ENCODE measurements at regions not wholly inside any gene's neighbourhood (a gene's known extent, or its start where the extent isn't known, plus 50 kb on each side); places are given as distances from the start of the nearest gene placed in this dataset.
A peak's percentile ranks its signal among the peaks of the same experiment; 100 is the strongest.
"Not testable (repeated sequence)": the region's sequence is repeated elsewhere in the genome, so short reads cannot be mapped to it uniquely, and the experiment has no call there.

DNA sequence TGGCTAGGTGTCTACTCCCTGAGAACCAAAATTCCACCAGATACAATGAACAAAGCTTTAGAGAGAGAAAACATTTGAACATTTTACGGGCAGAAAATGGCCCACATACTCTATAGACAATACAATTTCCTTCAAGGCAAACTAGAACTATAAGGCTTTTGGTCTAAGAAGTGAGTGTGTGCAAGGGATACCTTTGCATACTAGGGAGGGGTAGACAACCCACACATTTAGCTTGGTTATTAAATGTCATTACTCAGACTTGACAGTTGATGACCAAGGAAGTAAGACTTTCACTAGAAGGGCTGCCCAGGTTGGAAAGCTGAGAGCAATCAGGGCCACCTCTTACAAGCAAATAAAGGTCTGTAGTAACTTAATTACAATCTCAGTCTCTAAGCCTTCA, 64.0 kb upstream of the PLEKHM1 start:
- not testable (repeated sequence) for DNase-seq (ENCODE audit: low read depth in 3 of 3, low spot score in 1 of 3)

- DNase-seq (ENCODE audit: low read depth in 3 of 3, low spot score in 1 of 3), result not testable (repeated sequence)
Observed at GRCh38 chr17:45558821-45559220, 68.3 kb upstream of the PLEKHM1 start.

DNA sequence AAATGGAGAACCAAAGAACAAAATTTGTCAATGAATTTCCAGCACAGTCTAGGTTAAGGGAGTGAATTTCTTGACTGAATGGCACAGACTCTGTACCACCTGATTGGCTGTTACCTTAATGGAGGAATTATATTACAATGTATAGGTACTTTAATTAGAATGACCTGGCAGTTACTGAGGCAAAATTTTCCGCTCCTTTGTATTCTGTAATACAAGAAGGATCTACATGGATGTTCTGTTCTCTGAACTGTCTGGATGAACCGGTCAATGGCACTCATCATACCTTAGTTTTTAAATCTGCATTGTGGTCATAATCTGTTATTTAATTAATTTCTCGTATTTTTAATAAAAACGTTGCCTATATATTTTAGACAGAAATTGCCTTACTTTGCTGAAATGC, 72.3 kb upstream of the PLEKHM1 start:
- not testable (repeated sequence) for DNase-seq (ENCODE audit: low read depth in 3 of 3, low spot score in 1 of 3)

GRCh38 chr17:45563283-45563682, 72.8 kb upstream of the PLEKHM1 start:
- not testable (repeated sequence) for DNase-seq (ENCODE audit: low read depth in 3 of 3, low spot score in 1 of 3)

DNA sequence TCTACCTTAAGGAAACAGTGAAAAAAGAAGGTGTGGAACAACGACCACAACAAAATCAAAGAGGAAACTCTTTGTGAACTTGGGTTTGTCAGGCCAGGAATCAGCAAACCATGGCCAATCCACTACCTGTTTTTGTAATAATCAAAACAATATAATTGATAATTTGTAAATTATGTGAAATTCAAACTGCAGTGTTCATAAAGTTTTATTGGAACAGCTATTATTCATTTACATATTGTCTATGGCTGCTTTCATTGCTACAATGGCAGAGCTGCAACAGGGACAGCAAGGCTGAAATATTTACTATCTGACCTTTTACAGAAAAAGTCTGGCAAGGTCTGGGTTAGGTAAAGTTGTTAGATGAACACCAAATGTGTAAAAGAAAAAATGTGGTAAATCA, 77.8 kb upstream of the PLEKHM1 start:
- DNase-seq (ENCODE audit: low read depth in 3 of 3, low spot score in 1 of 3), result not testable (repeated sequence)

DNA sequence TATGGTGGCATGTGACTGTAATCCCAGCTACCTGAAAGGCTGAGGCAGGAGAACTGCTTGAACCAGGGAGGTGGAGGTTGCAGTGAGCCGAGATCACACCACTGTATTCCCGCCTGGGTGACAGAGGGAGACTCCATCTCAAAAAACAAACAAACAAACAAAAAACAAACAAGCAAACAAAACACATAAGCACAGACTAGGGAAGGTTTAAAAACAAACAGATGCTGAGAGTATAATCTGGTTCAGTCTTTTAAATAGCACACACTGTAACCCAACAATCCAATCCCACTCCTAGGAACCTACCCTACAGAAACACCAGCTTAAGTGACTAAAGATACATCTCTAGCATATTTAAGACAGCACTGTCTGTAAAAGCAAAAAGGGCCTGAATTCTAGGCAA, 82.8 kb upstream of the PLEKHM1 start:
- not testable (repeated sequence) for DNase-seq (ENCODE audit: low read depth in 3 of 3, low spot score in 1 of 3)

GRCh38 chr17:45573924-45574770, 83.6 kb upstream of the PLEKHM1 start:
- DNase-seq (ENCODE audit: low read depth in 3 of 3, low spot score in 1 of 3), result no peak

GRCh38 chr17:45575126-45575885, 84.8 kb upstream of the PLEKHM1 start:
- no peak for DNase-seq (ENCODE audit: low read depth in 3 of 3, low spot score in 1 of 3)

GRCh38 chr17:45576527-45577307, 86.2 kb upstream of the PLEKHM1 start:
- DNase-seq (ENCODE audit: low read depth in 3 of 3, low spot score in 1 of 3), result not testable (repeated sequence)

DNA sequence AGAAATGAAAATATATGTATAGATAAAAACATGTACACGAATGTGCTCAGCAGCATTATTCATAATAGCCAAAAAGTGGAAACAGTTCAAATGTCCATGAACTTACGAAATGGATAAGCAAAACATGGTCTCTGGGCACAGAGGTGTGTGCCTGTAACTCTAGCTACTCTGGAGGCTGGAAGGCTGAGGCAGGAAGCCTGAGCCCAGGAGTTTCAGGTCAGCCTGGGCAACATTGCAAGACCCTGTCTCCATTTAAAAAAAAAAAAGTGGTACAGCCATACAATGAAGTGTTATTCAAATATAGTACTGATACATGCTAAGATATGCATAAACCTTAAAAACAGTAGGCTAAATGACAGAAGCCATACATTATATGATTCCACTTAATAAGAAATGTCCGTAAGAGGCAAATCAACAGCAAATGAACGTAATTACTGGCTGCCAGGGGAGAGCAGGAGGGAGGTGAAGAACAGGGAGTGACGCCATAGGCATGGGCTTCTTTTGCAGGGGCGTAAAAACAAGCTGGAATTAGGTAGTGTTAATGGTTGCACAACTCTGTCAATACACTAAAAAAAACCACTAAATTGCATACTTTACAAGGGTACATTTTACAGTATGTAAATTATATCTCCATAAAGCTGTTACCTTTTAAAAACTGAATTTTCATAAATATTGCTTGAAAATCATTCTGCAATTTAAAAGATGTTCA, 87.2 kb upstream of the PLEKHM1 start:
- no peak for DNase-seq (ENCODE audit: low read depth in 3 of 3, low spot score in 1 of 3)

- DNase-seq (ENCODE audit: low read depth in 3 of 3, low spot score in 1 of 3), result no peak
Observed at GRCh38 chr17:45578516-45579455, 88.3 kb upstream of the PLEKHM1 start.

GRCh38 chr17:45579529-45580495, 89.3 kb upstream of the PLEKHM1 start:
- DNase-seq (ENCODE audit: low read depth in 3 of 3, low spot score in 1 of 3), result no peak

GRCh38 chr17:45580924-45581323, 90.4 kb upstream of the PLEKHM1 start:
- no peak for DNase-seq (ENCODE audit: low read depth in 3 of 3, low spot score in 1 of 3)

DNA sequence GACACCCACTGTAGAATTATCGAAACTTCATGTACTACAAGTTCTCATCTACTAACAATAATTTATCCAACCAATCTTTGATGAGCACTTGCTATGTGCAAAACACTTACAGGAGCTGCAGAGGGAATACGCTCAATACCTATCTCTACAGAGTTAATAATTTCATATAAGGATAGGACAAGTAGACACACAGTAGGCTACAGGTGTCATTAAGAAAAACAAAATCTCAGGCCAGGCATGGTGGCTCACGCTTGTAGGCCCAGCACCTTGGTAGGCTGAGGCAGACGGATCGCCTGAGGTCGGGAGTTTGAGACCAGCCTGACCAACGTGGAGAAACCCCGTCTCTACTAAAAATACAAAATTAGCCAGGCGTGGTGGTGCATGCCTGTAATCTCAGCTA, 91.3 kb upstream of the PLEKHM1 start:
- no peak for DNase-seq (ENCODE audit: low read depth in 3 of 3, low spot score in 1 of 3)

- peak; percentile 41 to 53 (median 52) for DNase-seq (ENCODE audit: low read depth in 3 of 3, low spot score in 1 of 3)
Observed at GRCh38 chr17:45584092-45585036, 93.8 kb upstream of the PLEKHM1 start.

- peak; percentile 67 to 77 (median 67) for DNase-seq (ENCODE audit: low read depth in 3 of 3, low spot score in 1 of 3)
Observed at GRCh38 chr17:45585037-45585733, 94.7 kb upstream of the PLEKHM1 start.
